ENCODE measurements at regions not wholly inside any gene's neighbourhood (a gene's known extent, or its start where the extent isn't known, plus 50 kb on each side); places are given as distances from the start of the nearest gene placed in this dataset.

DNA sequence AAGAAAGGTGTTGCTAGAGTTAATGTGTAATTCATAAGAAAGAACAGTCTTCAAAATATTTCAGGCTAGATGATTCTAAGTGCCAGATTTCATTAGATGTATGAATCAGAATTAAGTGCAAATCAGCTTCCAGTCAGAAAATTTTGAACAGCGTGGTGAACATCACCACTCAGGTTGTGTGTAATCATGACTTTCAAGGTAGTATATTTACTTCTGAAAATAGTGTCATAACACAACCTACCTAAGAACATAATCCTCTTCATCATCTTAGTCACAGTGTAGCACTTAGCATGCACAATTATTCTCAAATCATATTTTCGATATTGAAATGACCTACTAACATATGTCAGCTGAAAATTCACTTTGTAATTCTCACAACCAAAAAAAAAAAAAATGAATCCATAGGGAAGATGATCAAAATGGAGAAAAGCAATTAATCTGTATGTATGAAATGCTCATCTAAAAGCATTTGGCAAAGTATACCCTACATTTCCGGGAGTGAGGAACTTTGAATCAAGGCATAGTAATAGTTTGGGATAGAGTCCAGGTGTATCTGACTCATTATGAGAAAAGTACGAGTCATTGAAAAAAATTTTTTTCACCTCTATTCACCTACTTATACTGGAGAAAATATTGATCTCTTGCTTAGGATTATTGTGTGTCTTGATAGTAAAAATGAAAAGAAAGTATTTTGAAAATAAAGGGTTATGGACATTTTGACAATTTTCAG, 221.8 kb upstream of the CHRM3 start (continued):
- TF ChIP-seq, protein P1, sequence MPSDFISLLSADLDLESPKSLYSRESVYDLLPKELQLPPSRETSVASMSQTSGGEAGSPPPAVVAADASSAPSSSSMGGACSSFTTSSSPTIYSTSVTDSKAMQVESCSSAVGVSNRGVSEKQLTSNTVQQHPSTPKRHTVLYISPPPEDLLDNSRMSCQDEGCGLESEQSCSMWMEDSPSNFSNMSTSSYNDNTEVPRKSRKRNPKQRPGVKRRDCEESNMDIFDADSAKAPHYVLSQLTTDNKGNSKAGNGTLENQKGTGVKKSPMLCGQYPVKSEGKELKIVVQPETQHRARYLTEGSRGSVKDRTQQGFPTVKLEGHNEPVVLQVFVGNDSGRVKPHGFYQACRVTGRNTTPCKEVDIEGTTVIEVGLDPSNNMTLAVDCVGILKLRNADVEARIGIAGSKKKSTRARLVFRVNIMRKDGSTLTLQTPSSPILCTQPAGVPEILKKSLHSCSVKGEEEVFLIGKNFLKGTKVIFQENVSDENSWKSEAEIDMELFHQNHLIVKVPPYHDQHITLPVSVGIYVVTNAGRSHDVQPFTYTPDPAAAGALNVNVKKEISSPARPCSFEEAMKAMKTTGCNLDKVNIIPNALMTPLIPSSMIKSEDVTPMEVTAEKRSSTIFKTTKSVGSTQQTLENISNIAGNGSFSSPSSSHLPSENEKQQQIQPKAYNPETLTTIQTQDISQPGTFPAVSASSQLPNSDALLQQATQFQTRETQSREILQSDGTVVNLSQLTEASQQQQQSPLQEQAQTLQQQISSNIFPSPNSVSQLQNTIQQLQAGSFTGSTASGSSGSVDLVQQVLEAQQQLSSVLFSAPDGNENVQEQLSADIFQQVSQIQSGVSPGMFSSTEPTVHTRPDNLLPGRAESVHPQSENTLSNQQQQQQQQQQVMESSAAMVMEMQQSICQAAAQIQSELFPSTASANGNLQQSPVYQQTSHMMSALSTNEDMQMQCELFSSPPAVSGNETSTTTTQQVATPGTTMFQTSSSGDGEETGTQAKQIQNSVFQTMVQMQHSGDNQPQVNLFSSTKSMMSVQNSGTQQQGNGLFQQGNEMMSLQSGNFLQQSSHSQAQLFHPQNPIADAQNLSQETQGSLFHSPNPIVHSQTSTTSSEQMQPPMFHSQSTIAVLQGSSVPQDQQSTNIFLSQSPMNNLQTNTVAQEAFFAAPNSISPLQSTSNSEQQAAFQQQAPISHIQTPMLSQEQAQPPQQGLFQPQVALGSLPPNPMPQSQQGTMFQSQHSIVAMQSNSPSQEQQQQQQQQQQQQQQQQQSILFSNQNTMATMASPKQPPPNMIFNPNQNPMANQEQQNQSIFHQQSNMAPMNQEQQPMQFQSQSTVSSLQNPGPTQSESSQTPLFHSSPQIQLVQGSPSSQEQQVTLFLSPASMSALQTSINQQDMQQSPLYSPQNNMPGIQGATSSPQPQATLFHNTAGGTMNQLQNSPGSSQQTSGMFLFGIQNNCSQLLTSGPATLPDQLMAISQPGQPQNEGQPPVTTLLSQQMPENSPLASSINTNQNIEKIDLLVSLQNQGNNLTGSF (CRISPR knock-in tag; IDR thresholded peaks at IDR 0.05) = no peak
- TF ChIP-seq, protein P2, sequence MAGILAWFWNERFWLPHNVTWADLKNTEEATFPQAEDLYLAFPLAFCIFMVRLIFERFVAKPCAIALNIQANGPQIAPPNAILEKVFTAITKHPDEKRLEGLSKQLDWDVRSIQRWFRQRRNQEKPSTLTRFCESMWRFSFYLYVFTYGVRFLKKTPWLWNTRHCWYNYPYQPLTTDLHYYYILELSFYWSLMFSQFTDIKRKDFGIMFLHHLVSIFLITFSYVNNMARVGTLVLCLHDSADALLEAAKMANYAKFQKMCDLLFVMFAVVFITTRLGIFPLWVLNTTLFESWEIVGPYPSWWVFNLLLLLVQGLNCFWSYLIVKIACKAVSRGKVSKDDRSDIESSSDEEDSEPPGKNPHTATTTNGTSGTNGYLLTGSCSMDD (CRISPR knock-in tag; IDR thresholded peaks at IDR 0.05) = no peak
- TF ChIP-seq, protein P3, sequence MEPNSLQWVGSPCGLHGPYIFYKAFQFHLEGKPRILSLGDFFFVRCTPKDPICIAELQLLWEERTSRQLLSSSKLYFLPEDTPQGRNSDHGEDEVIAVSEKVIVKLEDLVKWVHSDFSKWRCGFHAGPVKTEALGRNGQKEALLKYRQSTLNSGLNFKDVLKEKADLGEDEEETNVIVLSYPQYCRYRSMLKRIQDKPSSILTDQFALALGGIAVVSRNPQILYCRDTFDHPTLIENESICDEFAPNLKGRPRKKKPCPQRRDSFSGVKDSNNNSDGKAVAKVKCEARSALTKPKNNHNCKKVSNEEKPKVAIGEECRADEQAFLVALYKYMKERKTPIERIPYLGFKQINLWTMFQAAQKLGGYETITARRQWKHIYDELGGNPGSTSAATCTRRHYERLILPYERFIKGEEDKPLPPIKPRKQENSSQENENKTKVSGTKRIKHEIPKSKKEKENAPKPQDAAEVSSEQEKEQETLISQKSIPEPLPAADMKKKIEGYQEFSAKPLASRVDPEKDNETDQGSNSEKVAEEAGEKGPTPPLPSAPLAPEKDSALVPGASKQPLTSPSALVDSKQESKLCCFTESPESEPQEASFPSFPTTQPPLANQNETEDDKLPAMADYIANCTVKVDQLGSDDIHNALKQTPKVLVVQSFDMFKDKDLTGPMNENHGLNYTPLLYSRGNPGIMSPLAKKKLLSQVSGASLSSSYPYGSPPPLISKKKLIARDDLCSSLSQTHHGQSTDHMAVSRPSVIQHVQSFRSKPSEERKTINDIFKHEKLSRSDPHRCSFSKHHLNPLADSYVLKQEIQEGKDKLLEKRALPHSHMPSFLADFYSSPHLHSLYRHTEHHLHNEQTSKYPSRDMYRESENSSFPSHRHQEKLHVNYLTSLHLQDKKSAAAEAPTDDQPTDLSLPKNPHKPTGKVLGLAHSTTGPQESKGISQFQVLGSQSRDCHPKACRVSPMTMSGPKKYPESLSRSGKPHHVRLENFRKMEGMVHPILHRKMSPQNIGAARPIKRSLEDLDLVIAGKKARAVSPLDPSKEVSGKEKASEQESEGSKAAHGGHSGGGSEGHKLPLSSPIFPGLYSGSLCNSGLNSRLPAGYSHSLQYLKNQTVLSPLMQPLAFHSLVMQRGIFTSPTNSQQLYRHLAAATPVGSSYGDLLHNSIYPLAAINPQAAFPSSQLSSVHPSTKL (CRISPR knock-in tag; IDR thresholded peaks at IDR 0.05) = no peak
- TF ChIP-seq PTBP1 (IDR thresholded peaks at IDR 0.05; ENCODE audit: low read depth, low read length, poor library complexity, severe bottlenecking) = no peak
- no peak for TF ChIP-seq ZSCAN29 (CRISPR knock-in tag; conservative IDR thresholded peaks at IDR 0.05)
- no peak for TF ChIP-seq TCF12 (IDR thresholded peaks at IDR 0.05)
- TF ChIP-seq TCF12 (CRISPR knock-in tag; IDR thresholded peaks at IDR 0.05) = no peak
- TF ChIP-seq, protein P4, sequence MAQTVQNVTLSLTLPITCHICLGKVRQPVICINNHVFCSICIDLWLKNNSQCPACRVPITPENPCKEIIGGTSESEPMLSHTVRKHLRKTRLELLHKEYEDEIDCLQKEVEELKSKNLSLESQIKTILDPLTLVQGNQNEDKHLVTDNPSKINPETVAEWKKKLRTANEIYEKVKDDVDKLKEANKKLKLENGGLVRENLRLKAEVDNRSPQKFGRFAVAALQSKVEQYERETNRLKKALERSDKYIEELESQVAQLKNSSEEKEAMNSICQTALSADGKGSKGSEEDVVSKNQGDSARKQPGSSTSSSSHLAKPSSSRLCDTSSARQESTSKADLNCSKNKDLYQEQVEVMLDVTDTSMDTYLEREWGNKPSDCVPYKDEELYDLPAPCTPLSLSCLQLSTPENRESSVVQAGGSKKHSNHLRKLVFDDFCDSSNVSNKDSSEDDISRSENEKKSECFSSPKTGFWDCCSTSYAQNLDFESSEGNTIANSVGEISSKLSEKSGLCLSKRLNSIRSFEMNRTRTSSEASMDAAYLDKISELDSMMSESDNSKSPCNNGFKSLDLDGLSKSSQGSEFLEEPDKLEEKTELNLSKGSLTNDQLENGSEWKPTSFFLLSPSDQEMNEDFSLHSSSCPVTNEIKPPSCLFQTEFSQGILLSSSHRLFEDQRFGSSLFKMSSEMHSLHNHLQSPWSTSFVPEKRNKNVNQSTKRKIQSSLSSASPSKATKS (CRISPR knock-in tag; IDR thresholded peaks at IDR 0.05) = no peak
